HFFc6 (cell line): ENCODE measurements at regions not wholly inside any gene's neighbourhood (a gene's known extent, or its start where the extent isn't known, plus 50 kb on each side); places are given as distances from the start of the nearest gene placed in this dataset.

Experiments used
- DNase-seq: peaks from one replicate; pipeline ENCODE4 v3.0.0-alpha.2; 2018
- H3K27ac Mint-ChIP-seq: 2 replicates; pipeline ENCODE4 v1.8.0; 2020; ENCODE audit warnings: mild to moderate bottlenecking, mixed read lengths
- H3K27me3 Mint-ChIP-seq: 2 replicates; pipeline ENCODE4 v1.8.0; 2021; ENCODE audit warnings: mild to moderate bottlenecking, moderate library complexity, mixed read lengths; ENCODE audit not compliant: insufficient read depth
- H3K36me3 Mint-ChIP-seq: 2 replicates; pipeline ENCODE4 v1.8.0; 2021; ENCODE audit warnings: low read depth, mixed read lengths
- H3K4me1 Mint-ChIP-seq: 2 replicates; pipeline ENCODE4 v1.8.0; 2020; ENCODE audit warnings: low read depth, mixed read lengths
- H3K4me3 Mint-ChIP-seq: 2 replicates; pipeline ENCODE4 v1.8.0; 2020; ENCODE audit warnings: mild to moderate bottlenecking, moderate library complexity, mixed read lengths
- H3K9me3 Mint-ChIP-seq: 2 replicates; pipeline ENCODE4 v1.8.0; 2020; ENCODE audit warnings: mild to moderate bottlenecking, mixed read lengths
- TF ChIP-seq, protein P1 (sequence below): fragments of 200-600 bp; sonication (generic); IDR thresholded peaks from 2 replicates; pipeline ENCODE4 v1.5.0; 2021; ENCODE audit warnings: antibody characterized with exemption, mild to moderate bottlenecking

DNA sequence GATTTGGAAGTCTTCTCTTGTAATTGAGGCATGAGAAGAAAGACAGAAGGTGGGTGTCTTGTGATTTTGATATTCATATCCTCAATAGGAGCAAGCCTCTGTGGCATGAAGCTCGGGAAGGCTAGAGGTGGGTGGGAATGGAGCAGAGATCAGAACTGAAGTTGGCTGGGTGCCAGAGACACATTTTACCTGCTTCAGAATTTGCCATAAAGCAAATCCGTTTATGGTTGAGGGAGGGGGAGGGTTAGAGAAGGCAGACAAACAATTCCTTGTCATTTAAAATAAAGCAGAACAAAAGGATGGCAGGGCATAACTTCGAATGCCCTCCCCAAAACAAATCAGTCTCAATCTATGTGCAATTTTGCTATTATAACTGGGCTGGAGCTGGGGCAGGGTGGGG is 305.9 kb downstream of the KLF5 start:
- Mint-ChIP-seq H3K4me1 (peaks cover 11% of the 10 kb centered on the region; the same call in 1 of the 2 replicates), H3K27ac (no peak overlapping the region), H3K27me3 (no peaks in the 10 kb centered on the region), H3K4me3 (no peak overlapping the region), H3K36me3 (no peaks in the 10 kb centered on the region), H3K9me3 (no peaks in the 10 kb centered on the region)
- no peak for DNase-seq
- TF ChIP-seq, protein P1, sequence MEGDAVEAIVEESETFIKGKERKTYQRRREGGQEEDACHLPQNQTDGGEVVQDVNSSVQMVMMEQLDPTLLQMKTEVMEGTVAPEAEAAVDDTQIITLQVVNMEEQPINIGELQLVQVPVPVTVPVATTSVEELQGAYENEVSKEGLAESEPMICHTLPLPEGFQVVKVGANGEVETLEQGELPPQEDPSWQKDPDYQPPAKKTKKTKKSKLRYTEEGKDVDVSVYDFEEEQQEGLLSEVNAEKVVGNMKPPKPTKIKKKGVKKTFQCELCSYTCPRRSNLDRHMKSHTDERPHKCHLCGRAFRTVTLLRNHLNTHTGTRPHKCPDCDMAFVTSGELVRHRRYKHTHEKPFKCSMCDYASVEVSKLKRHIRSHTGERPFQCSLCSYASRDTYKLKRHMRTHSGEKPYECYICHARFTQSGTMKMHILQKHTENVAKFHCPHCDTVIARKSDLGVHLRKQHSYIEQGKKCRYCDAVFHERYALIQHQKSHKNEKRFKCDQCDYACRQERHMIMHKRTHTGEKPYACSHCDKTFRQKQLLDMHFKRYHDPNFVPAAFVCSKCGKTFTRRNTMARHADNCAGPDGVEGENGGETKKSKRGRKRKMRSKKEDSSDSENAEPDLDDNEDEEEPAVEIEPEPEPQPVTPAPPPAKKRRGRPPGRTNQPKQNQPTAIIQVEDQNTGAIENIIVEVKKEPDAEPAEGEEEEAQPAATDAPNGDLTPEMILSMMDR, result no peak

DNA sequence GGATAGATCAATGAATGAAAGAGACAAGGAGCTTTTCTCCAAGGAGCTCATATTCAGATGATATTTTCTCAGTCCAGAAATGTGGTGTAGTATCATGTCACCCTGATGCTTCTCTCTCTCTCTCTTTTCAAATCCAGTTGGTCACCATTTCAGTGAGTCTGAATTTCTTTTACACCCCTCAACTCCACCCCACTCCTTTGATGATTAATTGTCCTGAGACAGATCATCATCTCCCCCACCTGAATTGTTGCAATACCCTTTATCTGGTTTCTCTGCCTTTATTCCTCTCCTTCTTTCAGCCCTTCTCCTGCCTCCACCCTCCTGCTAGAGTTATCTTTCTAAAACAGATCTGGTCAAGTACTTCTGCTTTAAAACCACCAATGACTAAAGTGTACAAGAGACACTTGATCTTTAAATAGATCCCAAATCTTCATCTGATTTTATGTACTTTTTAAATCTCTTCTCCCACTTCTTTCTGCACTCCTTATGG is 299.8 kb downstream of the KLF5 start:
- TF ChIP-seq, protein P1, result no peak
- DNase-seq, result no peak
- Mint-ChIP-seq H3K4me1 (peaks cover 14% of the 10 kb centered on the region; the same call in 1 of the 2 replicates), H3K27ac (no peak overlapping the region), H3K4me3 (no peak overlapping the region), H3K9me3 (no peaks in the 10 kb centered on the region), H3K36me3 (no peaks in the 10 kb centered on the region), H3K27me3 (peaks cover 4% of the 10 kb centered on the region)

DNA sequence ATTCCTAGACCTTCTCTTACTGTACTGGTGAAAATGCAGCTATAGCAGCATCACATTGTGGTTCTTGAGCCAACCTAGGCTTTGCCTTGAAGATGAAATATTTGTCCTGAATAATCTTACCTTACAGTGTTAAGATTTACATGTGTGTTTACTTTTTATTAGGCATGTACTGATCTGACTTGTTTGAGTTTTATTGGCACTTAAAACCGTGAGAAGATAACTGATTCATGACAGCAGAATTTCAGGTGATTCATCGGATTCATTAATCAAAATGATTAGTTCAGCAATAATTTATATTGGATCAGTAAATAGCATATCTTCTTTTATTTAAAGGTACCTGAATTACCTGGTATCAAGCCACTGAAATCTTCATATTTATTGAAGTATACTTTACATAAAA is 296.3 kb downstream of the KLF5 start:
- H3K4me1 Mint-ChIP-seq, result peaks cover 14% of the 10 kb centered on the region; the same call in 1 of the 2 replicates
- H3K9me3 Mint-ChIP-seq, result no peaks in the 10 kb centered on the region
- no peak for DNase-seq
- no peaks in the 10 kb centered on the region for H3K36me3 Mint-ChIP-seq
- TF ChIP-seq, protein P1, result no peak
- H3K27ac Mint-ChIP-seq, result no peak overlapping the region
- H3K27me3 Mint-ChIP-seq, result peaks cover 5% of the 10 kb centered on the region
- no peak overlapping the region for H3K4me3 Mint-ChIP-seq

DNA sequence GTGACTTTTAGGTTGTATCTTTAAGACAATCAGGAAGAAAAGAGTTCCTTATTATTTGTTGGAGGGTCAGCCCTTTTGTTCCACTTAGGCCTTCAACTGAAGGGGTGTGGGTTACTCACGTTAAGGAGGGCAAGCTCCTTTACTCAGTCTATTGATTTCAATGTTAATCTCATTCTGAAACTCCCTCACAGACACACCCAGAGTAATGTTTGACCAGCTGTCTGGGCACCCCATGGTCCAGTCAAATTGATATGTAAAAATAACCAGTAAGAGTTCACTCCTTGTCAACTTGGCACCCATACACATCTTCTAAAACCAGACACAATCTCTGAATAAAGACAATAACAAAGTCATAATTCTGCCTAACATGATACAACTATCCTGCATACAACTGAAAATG is 292.9 kb downstream of the KLF5 start:
- Mint-ChIP-seq H3K36me3 (0 out of 2 replicates have a peak, but pooled peaks cover under 1% of the 10 kb centered on the region), H3K4me3 (no peak overlapping the region), H3K27me3 (peaks cover 5% of the 10 kb centered on the region), H3K4me1 (no peaks in the 10 kb centered on the region), H3K27ac (no peak overlapping the region), H3K9me3 (no peaks in the 10 kb centered on the region)
- TF ChIP-seq, protein P1, result no peak
- no peak for DNase-seq

DNA sequence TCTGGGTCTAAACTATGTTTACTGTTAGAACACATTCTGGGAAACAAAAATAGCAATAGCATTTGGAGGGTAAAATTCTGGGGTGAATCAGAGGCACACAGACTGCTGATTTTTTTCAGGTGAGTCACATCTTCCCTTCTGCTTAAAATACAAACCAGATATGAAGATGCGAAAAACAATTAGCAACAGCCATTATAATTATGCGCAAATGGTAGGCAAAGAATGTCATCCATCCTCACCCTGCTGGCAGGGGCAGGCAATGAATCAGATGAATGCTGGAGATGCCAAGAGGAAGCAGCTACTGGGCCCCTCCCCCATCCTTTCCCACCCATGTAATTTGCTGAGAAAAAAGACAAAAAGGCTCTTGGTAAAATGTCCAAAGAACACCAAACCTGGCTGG is 282.9 kb downstream of the KLF5 start:
- Mint-ChIP-seq H3K4me1 (peaks cover 53% of the 10 kb centered on the region), H3K4me3 (peak overlapping the region; percentile 58), H3K36me3 (peaks cover 6% of the 10 kb centered on the region; the same call in 1 of the 2 replicates), H3K9me3 (peaks cover 4% of the 10 kb centered on the region; the same call in 1 of the 2 replicates), H3K27me3 (no peaks in the 10 kb centered on the region), H3K27ac (peak overlapping the region; percentile 77)
- TF ChIP-seq, protein P1, result peak; percentile 42
- DNase-seq, result peak; percentile 82

DNA sequence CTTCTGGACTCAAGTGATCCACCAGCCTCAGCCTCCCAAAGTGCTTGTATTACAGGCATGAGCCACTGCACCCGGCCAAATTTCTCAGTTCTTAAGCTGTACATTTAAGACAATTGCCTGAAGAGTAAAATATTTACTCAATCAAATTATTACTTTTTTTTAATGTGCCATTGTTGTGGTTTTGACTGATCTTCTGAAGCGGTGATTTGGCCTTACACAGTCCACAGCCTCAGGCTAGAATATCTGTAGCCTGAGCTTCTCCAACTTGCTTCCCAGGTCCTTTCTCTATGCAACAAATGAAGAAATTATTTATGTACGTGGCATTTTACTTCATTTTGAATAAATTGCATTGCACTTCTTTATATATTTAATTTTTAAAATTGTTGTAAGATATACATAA is 281.3 kb downstream of the KLF5 start:
- Mint-ChIP-seq H3K4me3 (no peak overlapping the region), H3K27me3 (no peaks in the 10 kb centered on the region), H3K9me3 (no peaks in the 10 kb centered on the region), H3K4me1 (peaks cover 70% of the 10 kb centered on the region), H3K36me3 (no peaks in the 10 kb centered on the region), H3K27ac (no peak overlapping the region)
- TF ChIP-seq, protein P1, result no peak
- no peak for DNase-seq
